IMR-90 (cell line): ENCODE measurements at regions not wholly inside any gene's neighbourhood (a gene's known extent, or its start where the extent isn't known, plus 50 kb on each side); places are given as distances from the start of the nearest gene placed in this dataset.

ENCODE experiments used
- ATAC-seq: fragments of 200-7000 bp; cut with Tn5 transposase; 2 replicates; pipeline ENCODE4 v1.9.1; 2020; ENCODE audit warnings: low read depth, mild to moderate bottlenecking, moderate library complexity
- BruUV-seq: library from RNA; stranded (reverse); fragments of 400-500 nt; replicated peaks from 2 replicates; lab custom pipeline; 2021; lab: Mats Ljungman, UMichigan
- CTCF ChIA-PET: fragments of 300-600 bp; formaldehyde crosslinking; extraction: SDS; loops from one replicate; lab custom pipeline; 2021; ENCODE audit warnings: antibody characterized with exemption; lab: Yijun Ruan, JAX
- POLR2A ChIA-PET: fragments of 300-600 bp; sonication (Branson Sonifier 250); formaldehyde crosslinking; loops from one replicate; lab custom pipeline; 2022; ENCODE audit warnings: antibody characterized with exemption; ENCODE audit not compliant: unreplicated experiment; lab: Charles Lee
- DNase-seq: peaks from one replicate; pipeline ENCODE4 v3.0.0; 2013
- H2AFZ ChIP-seq: replicated peaks from 2 replicates; pipeline ENCODE3; 2013; ENCODE audit warnings: low read length, mild to moderate bottlenecking; ENCODE audit not compliant: poor library complexity
- H2AK5ac ChIP-seq: 2 replicates; pipeline ENCODE4 v1.6.1; 2013; ENCODE audit warnings: low read depth, low read length, inconsistent platforms
- H2AK9ac ChIP-seq: replicated peaks from 2 replicates; pipeline ENCODE3; 2013; ENCODE audit warnings: mild to moderate bottlenecking, low read depth, low read length, moderate library complexity; ENCODE audit not compliant: poor library complexity
- H2BK120ac ChIP-seq: 2 replicates; pipeline ENCODE4 v1.6.1; 2013; ENCODE audit warnings: low read depth, low read length, inconsistent platforms
- H2BK15ac ChIP-seq: 3 replicates; pipeline ENCODE4 v1.6.1; 2013; ENCODE audit warnings: low read depth, low read length, inconsistent platforms
- H2BK20ac ChIP-seq: 2 replicates; pipeline ENCODE4 v1.6.1; 2013; ENCODE audit warnings: low read depth, mild to moderate bottlenecking, inconsistent platforms, low read length, moderate library complexity
- H2BK5ac ChIP-seq: 2 replicates; pipeline ENCODE4 v1.6.1; 2013; ENCODE audit warnings: mild to moderate bottlenecking, low read depth, low read length, inconsistent platforms; ENCODE audit not compliant: poor library complexity, severe bottlenecking
- H3K14ac ChIP-seq: replicated peaks from 2 replicates; pipeline ENCODE4 v1.6.1; 2013; ENCODE audit warnings: low read depth, low read length, inconsistent platforms
- H3K18ac ChIP-seq: 2 replicates; pipeline ENCODE4 v1.6.1; 2013; ENCODE audit warnings: low read depth, low read length, control low read depth
- H3K23ac ChIP-seq: 2 replicates; pipeline ENCODE4 v1.6.1; 2013; ENCODE audit warnings: low read depth, low read length, inconsistent platforms
- H3K27ac ChIP-seq: 2 replicates; pipeline ENCODE4 v1.5.1; 2013; ENCODE audit warnings: mild to moderate bottlenecking, control low read depth, low read length; ENCODE audit not compliant: insufficient read depth
- H3K27me3 ChIP-seq: 2 replicates; pipeline ENCODE4 v1.6.1; 2013; ENCODE audit warnings: low read length; ENCODE audit not compliant: control insufficient read depth, insufficient read depth
- H3K36me3 ChIP-seq: 2 replicates; pipeline ENCODE4 v1.6.1; 2013; ENCODE audit warnings: low read length, mixed read lengths; ENCODE audit not compliant: control insufficient read depth, insufficient read depth
- H3K4ac ChIP-seq: 2 replicates; pipeline ENCODE4 v1.6.1; 2013; ENCODE audit warnings: low read depth, low read length, inconsistent platforms
- H3K4me1 ChIP-seq: 2 replicates; pipeline ENCODE4 v1.6.1; 2013; ENCODE audit warnings: low read length, mixed read lengths; ENCODE audit not compliant: control insufficient read depth, insufficient read depth
- H3K4me2 ChIP-seq: 2 replicates; pipeline ENCODE4 v1.6.1; 2013; ENCODE audit warnings: low read depth, mild to moderate bottlenecking, control low read depth, low read length, moderate library complexity
- H3K4me3 ChIP-seq: 2 replicates; pipeline ENCODE4 v1.5.1; 2013; ENCODE audit warnings: low read depth, mild to moderate bottlenecking, control low read depth, low read length, moderate library complexity; ENCODE audit not compliant: insufficient read depth
- H3K56ac ChIP-seq: 2 replicates; pipeline ENCODE4 v1.6.1; 2013; ENCODE audit warnings: low read length, inconsistent platforms; ENCODE audit not compliant: insufficient read depth; ENCODE audit errors: extremely low read depth
- H3K79me1 ChIP-seq, 2 experiments: 2 replicates each; pipeline ENCODE4 v1.6.1; 2013; ENCODE audit warnings: low read length in 2 of 2, inconsistent platforms in 1 of 2, low read depth in 1 of 2
- H3K9ac ChIP-seq: 2 replicates; pipeline ENCODE4 v1.6.1; 2013; ENCODE audit warnings: low read depth, low read length, control low read depth
- H3K9me1 ChIP-seq: 2 replicates; pipeline ENCODE4 v1.6.1; 2013; ENCODE audit warnings: low read length, inconsistent platforms; ENCODE audit not compliant: insufficient read depth
- H3K9me3 ChIP-seq: 2 replicates; pipeline ENCODE4 v1.6.1; 2013; ENCODE audit warnings: low read length; ENCODE audit not compliant: control insufficient read depth, insufficient read depth
- H4K20me1 ChIP-seq: 2 replicates; pipeline ENCODE4 v1.6.1; 2013; ENCODE audit warnings: low read length, inconsistent platforms; ENCODE audit not compliant: insufficient read depth
- H4K5ac ChIP-seq: 2 replicates; pipeline ENCODE4 v1.6.1; 2013; ENCODE audit warnings: mild to moderate bottlenecking, low read depth, low read length, control low read depth
- H4K8ac ChIP-seq, 2 experiments: 2 replicates each; pipeline ENCODE4 v1.6.1; 2013; ENCODE audit warnings: low read depth in 2 of 2, low read length in 2 of 2, control low read depth in 1 of 2, inconsistent platforms in 1 of 2
- H4K91ac ChIP-seq: 2 replicates; pipeline ENCODE4 v1.6.1; 2013; ENCODE audit warnings: low read depth, low read length, inconsistent platforms; ENCODE audit not compliant: insufficient read depth
- BHLHE40 ChIP-seq: fragments of 150-350 bp; IDR thresholded peaks from 2 replicates; pipeline ENCODE4 v1.6.1; 2016; ENCODE audit warnings: mild to moderate bottlenecking, low read depth, low read length
- CEBPB ChIP-seq: IDR thresholded peaks from 2 replicates; pipeline ENCODE4 v1.6.1; 2012; ENCODE audit warnings: low read depth, low read length, improper control_type of control experiment
- CHD1 ChIP-seq: IDR thresholded peaks from 2 replicates; pipeline ENCODE4 v1.6.1; 2012; ENCODE audit warnings: low read depth, low read length, improper control_type of control experiment
- FOS ChIP-seq: fragments of 150-350 bp; IDR thresholded peaks from 2 replicates; pipeline ENCODE4 v1.6.1; 2016; ENCODE audit warnings: low read depth, low read length
- MAFK ChIP-seq: IDR thresholded peaks from 2 replicates; pipeline ENCODE4 v1.6.1; 2012; ENCODE audit warnings: low read depth, low read length, improper control_type of control experiment
- MAZ ChIP-seq: IDR thresholded peaks from 2 replicates; pipeline ENCODE4 v1.6.1; 2012; ENCODE audit warnings: low read depth, mild to moderate bottlenecking, low read length, improper control_type of control experiment, moderate library complexity, borderline replicate concordance
- MXI1 ChIP-seq: IDR thresholded peaks from 2 replicates; pipeline ENCODE4 v1.6.1; 2012; ENCODE audit warnings: low read depth, mild to moderate bottlenecking, low read length, moderate library complexity, borderline replicate concordance
- NFE2L2 ChIP-seq: fragments of 150-350 bp; IDR thresholded peaks from 2 replicates; pipeline ENCODE4 v1.6.1; 2016; ENCODE audit warnings: low read depth, mild to moderate bottlenecking, low read length
- POLR2A ChIP-seq: IDR thresholded peaks from 2 replicates; pipeline ENCODE4 v1.6.1; 2012; ENCODE audit warnings: mild to moderate bottlenecking, low read depth, low read length
- RAD21 ChIP-seq: IDR thresholded peaks from 2 replicates; pipeline ENCODE4 v1.6.1; 2012; ENCODE audit warnings: low read length, improper control_type of control experiment
- RCOR1 ChIP-seq: IDR thresholded peaks from 2 replicates; pipeline ENCODE4 v1.6.1; 2012; ENCODE audit warnings: mild to moderate bottlenecking, low read length, improper control_type of control experiment; ENCODE audit not compliant: insufficient replicate concordance
- RFX5 ChIP-seq: IDR thresholded peaks from 2 replicates; pipeline ENCODE4 v1.8.0; 2012; ENCODE audit warnings: low read depth, mild to moderate bottlenecking, low read length, moderate library complexity
- SMC3 ChIP-seq: fragments of 150-350 bp; IDR thresholded peaks from 2 replicates; pipeline ENCODE4 v1.6.1; 2016; ENCODE audit warnings: low read depth, mild to moderate bottlenecking, antibody characterized with exemption, low read length, moderate library complexity
- WGBS, 2 experiments: methylation state at CpG; one replicate each; pipeline versions ENCODE4 v1.1.5 to v1.1.7; 2013; ENCODE audit warnings: missing lambda C conversion rate in 2 of 2; ENCODE audit not compliant: insufficient read length in 1 of 2; ENCODE audit errors: extremely low coverage in 2 of 2; 5-methylcytosine and 5-hydroxymethylcytosine counted together
- dilution Hi-C: fragments of 300-500 bp; cut with HindIII; formaldehyde crosslinking; loops from one replicate; pipeline ENCODE4 v1.14.3; 2018; ENCODE audit warnings: low sequenced_read_pairs; ENCODE audit not compliant: unreplicated experiment
- in situ Hi-C: fragments of 300-500 bp; cut with MboI; formaldehyde crosslinking; loops from 3 replicates; pipeline ENCODE4 v1.14.3; 2019; ENCODE audit warnings: low sequenced_read_pairs, inconsistent platforms, mixed read lengths
- intact Hi-C: fragments of 100-400 bp; cut with micrococcal nuclease; formaldehyde crosslinking; loops from 2 replicates; pipeline ENCODE4 v1.10.0; 2022
- TF ChIP-seq, protein P1 (sequence below): fragments of 150-350 bp; IDR thresholded peaks from 2 replicates; pipeline ENCODE4 v1.6.1; 2016; ENCODE audit warnings: low read depth, mild to moderate bottlenecking, low read length, moderate library complexity, borderline replicate concordance
- TF ChIP-seq, protein P2 (sequence below): fragments of 150-350 bp; IDR thresholded peaks from 2 replicates; pipeline ENCODE4 v1.6.1; 2017; ENCODE audit warnings: mild to moderate bottlenecking, antibody characterized with exemption, low read length, low read depth
- TF ChIP-seq, protein P3 (sequence below): conservative IDR thresholded peaks from 2 replicates; pipeline ENCODE4 v1.5.1; 2012; ENCODE audit warnings: mild to moderate bottlenecking, low read depth, low read length, improper control_type of control experiment

DNA sequence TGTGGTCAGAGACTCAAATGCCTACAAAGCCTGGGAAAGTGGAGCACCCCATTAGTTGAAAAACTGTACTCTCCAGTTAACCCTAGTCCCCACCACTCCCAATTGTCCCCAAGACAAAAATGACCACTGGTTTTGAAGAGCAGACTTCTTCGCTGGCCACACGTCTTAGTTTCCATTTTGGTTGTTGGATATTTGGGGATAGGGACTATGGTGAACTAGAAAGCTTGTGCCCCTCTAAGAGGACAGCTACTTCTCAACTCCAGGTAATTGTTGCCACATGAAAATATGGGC is 109.4 kb upstream of the SPRY4 start:
- Histone ChIP-seq H4K5ac (peak overlapping the region; percentile 32; the same call in 1 of the 2 replicates), H3K9me3 (no peaks in the 10 kb centered on the region), H3K9ac (no peak overlapping the region), H2AK5ac (0 out of 2 replicates have a peak overlapping the region, but pooled peaks have one; percentile 15), H4K8ac (peak overlapping the region; percentile 11 to 96; a peak in 3 of 4 replicates), H2BK20ac (peak overlapping the region; percentile 85; the same call in 1 of the 2 replicates), H3K56ac (no peak overlapping the region), H3K4ac (peak overlapping the region; percentile 88; the same call in 1 of the 2 replicates), H3K18ac (peak overlapping the region; percentile 18), H2AFZ (no peak overlapping the region), H2BK120ac (peak overlapping the region; percentile 91), H3K23ac (no peak overlapping the region), H3K79me1 (peaks cover 0 to 6% of the 10 kb centered on the region in 2 experiments; a peak in 1 of 4 replicates), H3K9me1 (peaks cover 12% of the 10 kb centered on the region), H2BK15ac (peak overlapping the region; percentile 79; the same call in 1 of the 3 replicates), H4K91ac (no peak overlapping the region), H3K27me3 (no peaks in the 10 kb centered on the region), H3K27ac (no peak overlapping the region), H2BK5ac (no peak overlapping the region), H3K4me1 (peaks cover 11% of the 10 kb centered on the region), H2AK9ac (no peak overlapping the region), H3K36me3 (no peaks in the 10 kb centered on the region), H3K4me3 (no peak overlapping the region), H4K20me1 (no peaks in the 10 kb centered on the region), H3K14ac (peak overlapping the region; percentile 83), H3K4me2 (no peak overlapping the region)
- no CpG with 5 or more reads among the region's 2 CpGs for WGBS, 2 experiments
- no peak for ATAC-seq
- no peak for DNase-seq
- BruUV-seq, result no TSS peak
- dilution Hi-C loops (no loop called here), intact Hi-C loops (loop anchor here (10.0 kb wide), 1 partner anchor 279 kb away; no protein-coding TSS in a partner anchor), in situ Hi-C loops (no loop called here)
- ChIA-PET CTCF (no interaction called here), POLR2A (no interaction called here)
- no peak for TF ChIP-seq RAD21
- TF ChIP-seq, protein P1, sequence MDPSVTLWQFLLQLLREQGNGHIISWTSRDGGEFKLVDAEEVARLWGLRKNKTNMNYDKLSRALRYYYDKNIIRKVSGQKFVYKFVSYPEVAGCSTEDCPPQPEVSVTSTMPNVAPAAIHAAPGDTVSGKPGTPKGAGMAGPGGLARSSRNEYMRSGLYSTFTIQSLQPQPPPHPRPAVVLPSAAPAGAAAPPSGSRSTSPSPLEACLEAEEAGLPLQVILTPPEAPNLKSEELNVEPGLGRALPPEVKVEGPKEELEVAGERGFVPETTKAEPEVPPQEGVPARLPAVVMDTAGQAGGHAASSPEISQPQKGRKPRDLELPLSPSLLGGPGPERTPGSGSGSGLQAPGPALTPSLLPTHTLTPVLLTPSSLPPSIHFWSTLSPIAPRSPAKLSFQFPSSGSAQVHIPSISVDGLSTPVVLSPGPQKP, result no peak
- no peak for TF ChIP-seq NFE2L2
- TF ChIP-seq RFX5, result no peak
- TF ChIP-seq MAFK, result no peak
- TF ChIP-seq, protein P2, sequence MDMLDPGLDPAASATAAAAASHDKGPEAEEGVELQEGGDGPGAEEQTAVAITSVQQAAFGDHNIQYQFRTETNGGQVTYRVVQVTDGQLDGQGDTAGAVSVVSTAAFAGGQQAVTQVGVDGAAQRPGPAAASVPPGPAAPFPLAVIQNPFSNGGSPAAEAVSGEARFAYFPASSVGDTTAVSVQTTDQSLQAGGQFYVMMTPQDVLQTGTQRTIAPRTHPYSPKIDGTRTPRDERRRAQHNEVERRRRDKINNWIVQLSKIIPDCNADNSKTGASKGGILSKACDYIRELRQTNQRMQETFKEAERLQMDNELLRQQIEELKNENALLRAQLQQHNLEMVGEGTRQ, result no peak
- no peak for TF ChIP-seq BHLHE40
- no peak for TF ChIP-seq CEBPB
- TF ChIP-seq, protein P3, sequence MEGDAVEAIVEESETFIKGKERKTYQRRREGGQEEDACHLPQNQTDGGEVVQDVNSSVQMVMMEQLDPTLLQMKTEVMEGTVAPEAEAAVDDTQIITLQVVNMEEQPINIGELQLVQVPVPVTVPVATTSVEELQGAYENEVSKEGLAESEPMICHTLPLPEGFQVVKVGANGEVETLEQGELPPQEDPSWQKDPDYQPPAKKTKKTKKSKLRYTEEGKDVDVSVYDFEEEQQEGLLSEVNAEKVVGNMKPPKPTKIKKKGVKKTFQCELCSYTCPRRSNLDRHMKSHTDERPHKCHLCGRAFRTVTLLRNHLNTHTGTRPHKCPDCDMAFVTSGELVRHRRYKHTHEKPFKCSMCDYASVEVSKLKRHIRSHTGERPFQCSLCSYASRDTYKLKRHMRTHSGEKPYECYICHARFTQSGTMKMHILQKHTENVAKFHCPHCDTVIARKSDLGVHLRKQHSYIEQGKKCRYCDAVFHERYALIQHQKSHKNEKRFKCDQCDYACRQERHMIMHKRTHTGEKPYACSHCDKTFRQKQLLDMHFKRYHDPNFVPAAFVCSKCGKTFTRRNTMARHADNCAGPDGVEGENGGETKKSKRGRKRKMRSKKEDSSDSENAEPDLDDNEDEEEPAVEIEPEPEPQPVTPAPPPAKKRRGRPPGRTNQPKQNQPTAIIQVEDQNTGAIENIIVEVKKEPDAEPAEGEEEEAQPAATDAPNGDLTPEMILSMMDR, result no peak
- TF ChIP-seq RCOR1, result no peak
- TF ChIP-seq CHD1, result no peak
- TF ChIP-seq POLR2A, result no peak
- TF ChIP-seq SMC3, result no peak
- TF ChIP-seq MAZ, result no peak
- no peak for TF ChIP-seq MXI1
- no peak for TF ChIP-seq FOS
